IPS DF 19.7 (cell line): ENCODE measurements at regions not wholly inside any gene's neighbourhood (a gene's known extent, or its start where the extent isn't known, plus 50 kb on each side); places are given as distances from the start of the nearest gene placed in this dataset.
"Not testable (repeated sequence)": the region's sequence is repeated elsewhere in the genome, so short reads cannot be mapped to it uniquely, and the experiment has no call there.

Experiments
- DNase-seq: peaks from one replicate; pipeline ENCODE4 v3.0.0-alpha.2; 2013; ENCODE audit warnings: low read depth, low spot score

DNA sequence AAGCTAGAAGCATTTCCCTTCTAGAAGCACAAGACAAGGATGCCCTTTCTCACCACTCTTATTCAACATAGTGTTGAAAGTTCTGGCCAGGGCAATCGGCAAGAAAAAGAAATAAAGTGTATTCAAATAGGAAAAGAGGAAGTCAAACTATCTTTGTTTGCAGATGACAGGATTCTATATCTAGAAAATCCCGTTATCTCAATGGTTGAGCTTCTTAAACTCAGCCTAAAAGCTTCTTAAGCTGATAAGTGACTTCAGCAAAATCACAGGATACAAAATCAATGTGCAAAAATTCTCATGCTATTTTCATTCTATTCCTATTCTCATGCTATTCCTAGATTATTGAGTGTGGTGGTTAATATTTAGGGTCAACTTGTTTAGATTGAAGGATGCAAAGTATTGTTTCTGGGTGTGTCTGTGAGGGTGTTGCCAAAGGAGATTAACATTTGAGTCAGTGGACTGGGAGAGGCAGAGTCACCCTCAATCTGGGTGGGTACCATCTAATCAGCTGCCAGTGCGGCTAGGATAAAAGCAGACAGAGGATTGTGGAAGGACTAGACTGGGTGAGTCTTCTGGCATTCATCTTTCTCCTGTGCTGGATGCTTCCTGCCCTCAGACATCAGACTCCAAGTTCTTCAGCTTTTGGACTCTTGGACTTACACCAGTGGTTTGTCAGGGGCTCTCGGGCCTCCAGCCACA lies 111.9 kb downstream of the LSMEM1 start:
- not testable (repeated sequence) for DNase-seq

DNA sequence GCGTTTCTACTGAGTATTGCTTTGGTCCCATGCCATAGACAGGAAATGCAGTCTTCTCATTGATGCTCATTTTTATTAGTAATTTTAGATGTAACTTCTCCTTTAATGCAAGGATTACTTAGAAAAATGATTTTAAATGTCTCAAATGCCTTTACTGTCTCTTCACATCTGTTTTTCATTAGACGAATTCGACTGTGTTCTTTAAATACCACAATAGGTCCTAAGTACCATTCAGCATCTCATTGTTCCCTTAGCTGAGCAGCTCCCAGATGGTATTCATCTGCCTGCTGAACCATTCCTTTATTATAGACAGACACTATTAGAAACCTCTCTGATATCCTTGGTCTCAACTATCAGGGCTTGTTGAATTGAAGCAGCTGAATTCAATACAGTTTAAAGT lies 113.6 kb downstream of the LSMEM1 start:
- DNase-seq = no peak

DNA sequence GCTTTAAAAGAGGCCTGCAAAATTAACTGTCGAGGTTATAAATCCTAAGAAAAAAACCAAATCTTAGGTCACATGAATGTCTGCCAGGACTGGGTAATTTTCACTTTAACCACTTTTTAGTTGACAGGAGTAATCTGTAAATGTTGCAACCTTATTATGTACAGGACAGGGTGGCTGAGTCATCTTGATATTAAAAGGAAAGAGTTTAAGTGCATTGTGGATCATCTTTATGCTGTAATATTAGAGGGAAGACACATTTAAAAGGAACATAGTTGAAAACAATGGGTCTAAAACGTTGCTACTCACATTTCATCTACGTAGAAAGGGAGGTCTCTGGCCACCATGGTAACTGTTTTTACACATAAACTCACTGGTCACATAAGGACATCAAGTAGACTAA lies 115.5 kb downstream of the LSMEM1 start:
- DNase-seq = no peak

DNA sequence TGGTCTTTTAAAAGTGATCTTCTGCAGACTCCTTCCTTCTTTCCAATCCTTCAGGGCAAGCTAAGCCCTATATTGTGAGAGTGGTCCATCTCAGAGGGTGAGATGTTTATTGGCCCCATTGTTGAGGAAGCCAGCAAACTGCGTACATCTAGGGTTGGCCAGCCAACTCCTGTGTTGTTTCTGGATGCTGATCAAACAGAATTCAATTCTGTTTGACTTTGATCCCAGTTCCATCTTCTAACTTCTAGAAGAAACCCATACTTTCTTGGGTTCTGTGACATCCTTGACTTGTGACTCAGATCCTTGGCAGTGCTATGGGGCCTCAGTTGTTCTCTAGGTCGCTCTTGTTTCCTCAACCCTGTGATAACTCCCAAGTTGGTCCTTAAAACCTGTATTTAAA lies 116.2 kb downstream of the LSMEM1 start:
- DNase-seq = no peak

DNA sequence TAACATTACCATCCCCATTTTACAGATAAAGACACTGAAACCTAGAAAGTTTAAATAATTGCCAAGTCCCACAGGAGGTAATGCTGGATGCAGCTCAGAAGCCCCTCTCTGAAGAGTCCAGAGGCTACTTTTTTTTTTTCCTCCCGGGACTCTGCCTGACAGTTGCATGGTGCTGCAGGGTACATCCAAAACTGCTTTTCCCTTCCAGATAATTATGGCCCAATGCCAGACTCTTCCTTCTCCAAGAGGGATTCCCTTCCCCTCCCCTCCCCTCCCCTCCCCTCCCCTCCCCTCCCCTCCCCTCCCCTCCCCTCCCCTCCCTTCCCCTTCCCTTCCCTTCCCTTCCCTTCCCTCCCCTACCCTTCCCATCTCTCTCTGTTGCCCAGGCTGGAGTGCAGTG lies 122.9 kb downstream of the LSMEM1 start:
- DNase-seq = no peak

DNA sequence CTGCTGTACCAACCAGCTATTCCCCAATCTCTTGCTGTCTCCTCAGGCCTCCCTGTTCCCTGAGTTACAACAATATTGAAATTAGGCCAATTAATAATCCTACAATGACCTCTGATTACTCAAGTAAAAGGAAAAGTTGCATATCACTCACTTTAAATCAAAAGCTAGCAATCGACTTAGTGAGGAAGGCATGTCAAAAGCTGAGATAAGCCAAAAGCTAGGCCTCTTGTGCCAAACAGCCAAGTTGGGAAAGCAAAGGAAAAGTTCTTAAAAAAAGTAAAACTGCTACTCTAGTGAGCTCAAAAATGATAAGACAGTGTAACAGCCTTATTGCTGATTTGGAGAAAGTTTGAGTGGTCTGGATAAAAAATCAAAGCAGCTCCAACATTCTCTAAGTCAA lies 129.8 kb downstream of the LSMEM1 start:
- DNase-seq = no peak

DNA sequence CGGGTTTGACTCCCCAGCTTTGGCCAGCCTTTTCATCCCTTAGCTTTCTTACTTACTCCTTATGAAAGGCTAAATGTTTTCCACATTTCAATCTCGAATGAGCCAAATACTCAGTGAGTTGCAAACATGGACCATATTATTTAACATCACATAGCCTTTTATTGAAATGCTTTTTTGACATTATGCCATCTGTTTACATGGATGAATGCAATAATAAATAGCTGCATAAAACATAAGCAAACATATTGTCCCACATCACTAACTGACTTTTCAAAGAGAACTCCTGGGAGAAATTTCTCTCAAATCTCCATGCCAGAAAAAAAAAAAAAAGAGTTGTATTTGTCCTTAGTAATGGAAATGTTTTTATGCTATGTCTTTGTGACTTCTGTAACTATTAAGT lies 134.9 kb downstream of the LSMEM1 start:
- no peak for DNase-seq

DNA sequence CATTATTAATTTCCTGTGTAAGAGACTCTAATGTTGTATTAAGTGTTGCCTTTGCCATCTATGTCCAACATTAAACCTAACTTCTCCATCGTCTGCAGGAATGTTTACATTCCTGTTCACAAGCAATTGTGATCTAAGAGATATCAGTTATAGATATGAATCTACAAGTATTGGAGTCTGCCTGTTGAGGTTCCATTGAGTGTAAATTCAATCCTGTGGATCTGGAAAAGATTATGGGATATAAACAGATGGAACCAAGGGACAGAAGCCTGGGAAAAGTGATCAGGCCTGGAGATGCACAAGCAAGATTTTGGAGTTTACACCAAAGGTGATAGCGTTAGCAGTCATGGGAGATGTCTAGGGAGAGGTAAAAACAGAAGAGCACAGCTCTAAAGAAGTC lies 135.5 kb downstream of the LSMEM1 start:
- DNase-seq = no peak

DNA sequence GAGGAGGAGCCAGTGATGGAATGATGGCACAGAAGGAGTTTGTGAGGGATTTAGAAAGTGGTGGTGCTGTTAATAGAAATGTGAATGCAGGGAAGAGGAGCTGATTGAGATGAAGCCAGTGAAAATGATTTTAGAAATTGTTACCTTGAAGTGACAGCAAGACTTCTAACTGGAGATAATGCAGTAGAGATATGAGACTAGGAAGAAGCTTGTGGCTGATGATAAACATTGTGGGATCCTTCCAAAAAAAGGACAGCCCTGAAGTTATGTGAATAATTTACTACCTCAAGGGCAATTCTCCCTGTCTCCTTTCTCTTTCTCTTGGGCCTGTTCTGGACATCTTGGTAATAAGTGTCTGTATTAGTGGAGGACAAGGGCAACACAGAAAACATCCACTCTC lies 138.6 kb downstream of the LSMEM1 start:
- DNase-seq = no peak

DNA sequence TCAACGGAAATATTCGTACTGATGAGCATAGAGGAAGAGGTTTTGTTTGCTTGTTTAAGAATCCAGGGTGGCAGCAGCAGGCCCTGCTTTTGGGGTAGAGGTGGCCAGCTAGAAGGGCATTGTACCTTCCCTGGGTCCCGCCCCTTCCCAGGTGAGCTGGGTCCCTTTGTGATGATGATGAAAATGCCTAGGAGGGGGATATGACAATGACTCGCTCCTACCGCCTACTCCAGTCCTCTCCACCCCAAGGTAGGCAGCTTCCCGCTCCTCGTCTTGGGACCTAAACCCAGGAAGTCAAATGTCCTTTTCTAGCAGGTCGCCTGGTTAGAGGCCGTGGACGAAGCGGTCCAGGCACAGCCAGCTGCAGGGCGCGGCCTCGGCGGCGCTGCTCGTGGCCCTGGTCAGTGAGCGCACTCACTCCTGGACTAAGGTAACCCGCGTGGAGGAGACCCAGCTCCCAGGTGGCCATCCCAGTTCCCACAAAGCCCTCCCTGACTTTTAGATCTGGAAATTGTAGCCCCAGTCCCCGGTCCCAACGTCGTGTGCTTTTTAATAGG lies 141.4 kb downstream of the LSMEM1 start:
- DNase-seq = no peak

DNA sequence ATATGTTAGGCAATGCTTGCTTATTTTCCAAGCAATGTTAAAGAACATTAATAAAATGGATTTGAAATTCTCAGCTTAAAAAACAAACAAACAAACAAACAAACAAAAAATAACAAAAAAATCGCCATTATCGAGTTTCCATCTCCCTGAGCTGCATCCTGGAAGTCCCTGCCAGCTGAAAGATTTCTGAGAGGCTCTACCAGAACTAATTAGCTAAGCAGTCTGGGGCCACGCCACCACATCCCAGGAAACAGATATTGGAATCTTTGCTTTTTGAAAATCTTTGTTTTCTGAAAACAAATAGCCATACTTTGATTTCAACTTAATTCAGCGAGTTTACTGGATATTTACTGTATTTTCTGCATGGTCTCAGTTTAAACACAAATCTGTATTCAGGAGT lies 143.6 kb downstream of the LSMEM1 start:
- no peak for DNase-seq

DNA sequence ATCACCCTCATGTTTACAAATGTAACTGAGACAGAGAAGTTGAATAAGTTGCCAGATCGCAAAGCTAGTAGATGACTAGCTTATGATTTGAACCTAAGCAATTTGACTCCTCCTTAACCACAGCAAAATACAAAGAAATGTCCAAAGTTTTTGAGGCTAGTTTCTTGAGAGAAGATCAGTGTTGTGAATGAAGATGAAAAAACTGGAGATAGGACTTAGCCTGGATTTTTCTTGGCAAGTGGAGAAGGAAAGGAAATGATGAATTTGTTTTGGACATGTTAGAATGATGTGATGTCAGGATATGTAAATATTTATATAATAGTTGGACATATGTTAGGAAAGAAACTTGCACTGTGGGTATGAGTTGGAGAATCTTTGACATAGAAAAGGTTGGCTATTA lies 149.8 kb downstream of the LSMEM1 start:
- DNase-seq = no peak

DNA sequence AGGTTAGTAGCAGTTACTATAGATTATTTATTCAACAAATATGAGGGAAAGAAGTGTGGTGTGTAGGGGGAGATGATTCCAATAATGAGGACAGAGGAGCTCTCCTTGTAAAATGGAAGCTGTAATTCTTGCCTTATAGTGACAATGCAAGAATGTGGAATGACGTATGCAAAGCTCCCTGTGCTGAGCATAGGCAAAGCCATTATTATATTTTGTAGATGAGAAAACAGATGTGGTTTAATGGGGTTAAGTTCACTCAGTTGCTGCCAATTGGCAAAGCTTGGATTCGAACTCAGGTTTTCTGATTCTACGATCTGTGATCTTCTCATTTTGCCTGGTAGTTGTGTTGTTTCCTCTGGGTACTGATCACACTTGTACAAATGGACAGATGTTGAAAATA lies 153.3 kb downstream of the LSMEM1 start:
- DNase-seq = no peak

DNA sequence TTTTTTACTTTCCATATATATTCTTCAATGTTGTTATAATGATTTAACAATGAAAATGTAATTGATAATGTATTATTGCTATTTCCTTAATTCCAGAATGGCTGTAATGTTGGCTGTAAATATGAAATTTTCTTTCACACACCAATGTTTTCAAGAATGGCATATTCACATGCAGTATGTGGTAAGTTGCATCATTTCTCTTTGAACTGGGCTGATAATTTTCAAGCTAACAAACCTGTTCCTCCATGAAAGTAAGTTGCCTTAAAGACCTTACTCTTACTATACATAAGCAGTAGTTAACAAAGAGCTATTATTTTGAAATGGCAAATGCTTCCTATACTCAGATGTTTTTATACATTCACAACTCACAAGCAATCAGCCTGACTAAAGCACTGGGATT lies 154.5 kb downstream of the TMEM168 start:
- no peak for DNase-seq

DNA sequence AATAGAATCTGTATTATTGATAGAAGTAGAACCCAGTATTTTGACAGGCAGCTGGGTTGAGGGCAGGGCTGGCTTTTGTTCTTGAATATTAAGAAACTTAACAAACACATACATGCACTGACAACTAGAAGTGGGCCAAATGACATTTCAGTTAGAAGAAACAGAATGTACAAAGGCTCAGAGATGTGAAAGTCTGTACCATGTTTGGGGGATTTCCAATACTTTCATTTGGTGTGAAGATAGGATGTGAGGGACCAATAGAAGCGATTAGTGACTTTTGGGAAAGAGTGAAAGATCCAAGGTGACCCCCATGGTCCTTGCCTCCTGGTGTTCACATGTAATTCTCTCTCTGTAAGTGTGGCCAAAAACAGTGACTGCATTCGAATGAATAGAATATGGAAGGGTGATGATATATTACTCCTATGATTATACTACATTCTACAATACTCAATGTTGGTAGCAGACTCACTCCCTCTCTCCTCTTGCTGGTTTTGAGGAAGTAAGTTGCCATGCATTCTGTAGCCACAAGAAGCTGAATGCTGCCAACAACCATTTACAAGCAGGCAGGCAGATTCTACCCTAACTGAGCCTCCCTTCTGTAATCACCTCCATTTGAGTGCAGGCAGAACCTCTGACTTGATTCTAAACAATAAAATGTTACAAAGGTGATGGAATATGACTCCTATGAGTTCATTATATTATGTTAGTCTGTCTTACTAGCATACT lies 151.4 kb downstream of the TMEM168 start:
- no peak for DNase-seq

DNA sequence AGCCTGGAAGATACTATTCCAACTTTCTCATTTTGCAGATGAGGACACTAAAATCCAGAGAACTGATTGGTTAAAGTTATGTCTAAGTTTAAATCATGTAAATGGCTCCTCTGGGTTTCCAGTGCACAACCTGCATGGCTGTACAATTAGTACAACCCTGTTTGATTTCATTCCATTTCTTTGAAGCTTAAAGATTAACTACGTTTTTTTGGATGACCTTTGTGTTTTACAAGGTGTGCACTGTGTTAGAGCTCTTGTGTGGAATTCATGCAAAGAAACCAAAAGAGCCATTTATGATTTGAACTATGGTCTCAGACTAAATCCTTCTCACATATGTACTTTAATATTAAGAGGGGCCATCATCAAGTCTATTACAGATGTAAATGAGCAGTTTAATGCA lies 149.5 kb downstream of the TMEM168 start:
- no peak for DNase-seq

DNA sequence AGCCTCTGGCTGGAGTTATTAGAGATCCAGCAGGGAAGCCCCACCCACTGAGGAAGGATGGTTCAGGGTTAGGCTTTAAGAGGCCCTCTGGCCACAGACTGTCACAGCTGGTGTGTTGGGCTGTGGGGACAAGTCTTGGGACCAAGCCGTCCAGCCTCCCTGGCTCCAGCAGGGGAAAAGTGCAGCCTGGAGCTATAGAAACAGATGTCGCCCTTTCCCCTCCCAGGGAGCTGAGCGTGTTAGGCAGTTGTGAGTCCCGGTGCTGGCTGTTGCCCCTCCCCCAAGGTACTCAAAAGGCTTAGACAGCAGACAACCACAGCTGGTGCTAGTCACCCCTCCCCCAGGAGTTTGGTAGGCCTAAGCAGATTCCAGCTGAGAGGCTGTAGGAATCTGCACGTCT lies 143.4 kb downstream of the TMEM168 start:
- DNase-seq = peak; percentile 47

DNA sequence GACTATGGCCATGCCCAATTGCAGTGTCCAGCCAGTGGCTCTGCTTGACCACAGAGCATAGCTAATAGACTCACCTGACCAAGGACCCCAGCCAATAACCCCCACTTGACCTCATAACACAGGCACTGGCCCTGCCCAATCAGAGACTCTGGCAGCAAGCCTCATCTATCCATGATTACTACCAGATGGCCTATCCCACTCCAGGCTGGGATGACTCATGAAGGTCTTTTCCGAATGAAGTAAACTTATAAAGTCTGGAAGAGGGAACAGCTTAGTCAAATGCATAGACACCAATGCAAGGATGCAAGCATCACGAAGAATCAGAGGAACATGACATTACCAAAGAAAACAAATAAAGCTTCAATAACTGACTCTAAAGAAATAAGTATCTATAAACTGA lies 141.4 kb downstream of the TMEM168 start:
- no peak for DNase-seq

DNA sequence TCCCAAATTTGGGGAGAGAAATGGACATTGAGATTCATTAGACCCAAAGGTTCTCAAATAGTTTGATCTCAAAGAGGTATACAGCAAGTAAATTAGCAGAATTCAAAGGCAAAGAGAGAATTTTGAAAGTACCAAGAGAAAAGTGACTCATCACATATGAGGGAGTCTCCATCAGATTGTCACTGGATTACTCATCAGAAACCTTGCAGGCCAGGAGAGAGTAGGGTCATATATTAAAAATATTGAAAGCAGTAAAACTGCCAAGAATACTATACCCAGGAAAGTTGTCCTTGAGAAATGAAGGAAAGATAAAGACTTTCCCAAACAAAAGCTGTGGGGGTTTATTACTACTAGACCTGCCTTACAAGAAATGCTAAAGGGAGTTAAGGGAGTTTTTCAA lies 140.6 kb downstream of the TMEM168 start:
- no peak for DNase-seq

DNA sequence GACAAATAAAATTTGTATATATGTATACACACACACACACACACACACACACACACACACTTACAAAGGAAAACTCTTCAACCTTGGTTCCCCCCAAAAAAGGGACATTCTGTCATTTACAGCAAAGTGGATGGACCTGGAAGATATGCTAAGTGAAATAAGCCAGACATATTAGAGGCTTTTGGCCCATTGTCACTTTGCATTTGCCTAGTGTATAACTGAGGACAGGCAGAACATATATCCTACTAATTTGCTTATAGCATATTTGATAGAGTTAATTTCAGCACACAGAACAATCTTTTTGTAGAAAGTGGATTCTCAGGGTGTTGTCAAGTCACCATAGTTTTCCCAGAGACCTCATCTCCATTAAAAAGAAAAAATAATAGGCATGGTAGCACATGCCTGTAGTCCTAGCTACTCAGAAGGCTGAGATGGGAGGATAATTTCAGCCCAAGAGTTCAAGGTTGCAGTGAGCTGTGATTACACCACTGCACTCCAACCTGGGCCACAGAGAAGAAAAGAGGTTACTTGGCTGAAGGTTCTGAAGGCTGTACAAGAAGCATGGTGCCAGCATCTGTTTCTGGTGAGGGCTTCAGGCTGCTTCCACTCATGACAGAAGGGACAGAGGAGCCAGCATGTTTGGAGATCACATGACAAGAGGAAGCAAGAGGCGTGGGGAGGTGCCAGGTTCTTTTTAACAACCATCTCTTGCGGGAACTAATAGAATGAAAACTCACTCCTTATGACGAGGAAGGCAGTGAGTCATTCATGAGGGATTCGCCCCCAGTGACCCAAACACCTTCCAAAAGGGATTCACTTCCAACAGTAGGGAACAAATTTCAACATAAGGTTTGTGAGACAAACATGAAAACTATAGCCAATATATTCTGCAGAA lies 135.6 kb downstream of the TMEM168 start:
- DNase-seq = no peak

DNA sequence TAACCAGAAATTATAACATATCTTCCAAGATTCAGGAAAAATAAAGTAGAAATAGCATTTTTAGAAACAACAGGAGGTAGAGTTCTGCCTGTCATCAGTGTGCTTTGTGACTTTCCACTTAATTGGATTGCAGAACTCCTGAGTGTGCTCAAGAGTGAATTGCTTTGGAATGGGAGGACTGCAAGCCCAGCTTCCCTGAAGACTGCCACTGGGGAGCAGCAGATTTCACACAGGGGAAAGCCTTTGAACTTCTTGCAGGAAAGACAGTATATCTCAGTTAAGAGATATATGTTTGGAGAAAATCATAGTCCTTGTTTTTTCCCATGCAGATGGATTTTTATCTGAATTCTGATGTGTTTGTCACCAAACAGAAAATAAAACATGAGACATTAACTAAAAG lies 124.5 kb downstream of the TMEM168 start:
- no peak for DNase-seq

DNA sequence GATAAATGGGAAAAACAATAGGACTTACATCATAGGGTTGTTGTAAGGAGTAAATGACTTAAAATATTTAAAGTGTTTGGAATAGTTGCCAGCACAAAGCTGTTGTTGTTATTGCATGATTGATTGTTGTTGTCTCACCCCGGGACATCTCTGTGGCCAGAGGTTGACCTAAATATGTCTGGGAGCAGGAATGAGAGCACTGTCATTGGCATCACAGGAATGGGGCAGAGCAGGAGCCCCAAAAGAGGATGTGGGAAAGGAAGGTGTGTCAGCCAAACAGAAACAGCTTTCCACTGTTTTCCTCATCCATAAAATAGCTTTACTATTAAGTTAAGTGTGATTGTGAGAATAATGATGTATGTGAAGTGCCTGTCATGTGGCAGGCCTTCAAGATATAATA lies 121.6 kb downstream of the TMEM168 start:
- DNase-seq = no peak
